A549 (cell line): ENCODE measurements at regions not wholly inside any gene's neighbourhood (a gene's known extent, or its start where the extent isn't known, plus 50 kb on each side); places are given as distances from the start of the nearest gene placed in this dataset.

Source experiments
- CTCF ChIP-seq: fragments of >200 bp; sonication (Bioruptor Twin); formaldehyde crosslinking; IDR thresholded peaks from 3 replicates; pipeline ENCODE4 v1.5.1; 2016
- ELK1 ChIP-seq: fragments of 150-350 bp; IDR thresholded peaks from 2 replicates; pipeline ENCODE4 v1.6.1; 2014; ENCODE audit warnings: low read depth, mild to moderate bottlenecking, low read length

GRCh38 chr12:124435806-124436345 is 131.5 kb downstream of the NCOR2 start:
- TF ChIP-seq ELK1 (no peak), CTCF (no peak)
